ENCODE measurements at regions not wholly inside any gene's neighbourhood (a gene's known extent, or its start where the extent isn't known, plus 50 kb on each side); places are given as distances from the start of the nearest gene placed in this dataset.

DNA sequence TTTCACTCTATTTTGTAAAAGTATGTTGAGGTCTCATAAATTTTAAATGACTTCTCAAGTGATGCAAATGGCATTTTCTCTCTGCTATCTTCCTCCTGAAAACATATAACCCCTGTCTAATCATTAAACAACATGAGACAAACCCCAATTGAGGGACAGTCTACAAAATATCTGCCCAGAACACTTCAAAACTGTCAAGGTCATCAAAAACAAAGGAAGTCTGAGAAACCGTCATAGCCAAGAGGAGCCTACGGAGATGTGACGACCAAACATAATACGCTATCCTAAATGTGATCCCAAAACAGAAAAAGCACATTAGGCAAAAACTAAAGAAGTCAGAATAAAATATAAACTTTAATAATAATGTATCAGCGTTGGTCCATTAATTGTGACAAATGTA lies 282.3 kb upstream of the SEMA3C start:
- TF ChIP-seq, protein P1, sequence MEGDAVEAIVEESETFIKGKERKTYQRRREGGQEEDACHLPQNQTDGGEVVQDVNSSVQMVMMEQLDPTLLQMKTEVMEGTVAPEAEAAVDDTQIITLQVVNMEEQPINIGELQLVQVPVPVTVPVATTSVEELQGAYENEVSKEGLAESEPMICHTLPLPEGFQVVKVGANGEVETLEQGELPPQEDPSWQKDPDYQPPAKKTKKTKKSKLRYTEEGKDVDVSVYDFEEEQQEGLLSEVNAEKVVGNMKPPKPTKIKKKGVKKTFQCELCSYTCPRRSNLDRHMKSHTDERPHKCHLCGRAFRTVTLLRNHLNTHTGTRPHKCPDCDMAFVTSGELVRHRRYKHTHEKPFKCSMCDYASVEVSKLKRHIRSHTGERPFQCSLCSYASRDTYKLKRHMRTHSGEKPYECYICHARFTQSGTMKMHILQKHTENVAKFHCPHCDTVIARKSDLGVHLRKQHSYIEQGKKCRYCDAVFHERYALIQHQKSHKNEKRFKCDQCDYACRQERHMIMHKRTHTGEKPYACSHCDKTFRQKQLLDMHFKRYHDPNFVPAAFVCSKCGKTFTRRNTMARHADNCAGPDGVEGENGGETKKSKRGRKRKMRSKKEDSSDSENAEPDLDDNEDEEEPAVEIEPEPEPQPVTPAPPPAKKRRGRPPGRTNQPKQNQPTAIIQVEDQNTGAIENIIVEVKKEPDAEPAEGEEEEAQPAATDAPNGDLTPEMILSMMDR (conservative IDR thresholded peaks at IDR 0.05 in 1 of 2, IDR thresholded peaks at IDR 0.05 in 1 of 2; ENCODE audit: extremely low read depth in 1 of 2, insufficient read depth in 1 of 2, low read depth in 1 of 2, low read length in 2 of 2): no peak
- no peak for TF ChIP-seq EZH2 (IDR thresholded peaks at IDR 0.05; ENCODE audit: borderline replicate concordance, low read length)
